Activated naive CD4-positive, alpha-beta T cell treated with anti-CD3 and anti-CD28 coated beads, Interleukin-2, amount 50 U/mL, for 24 hours (primary cell): ENCODE measurements at regions not wholly inside any gene's neighbourhood (a gene's known extent, or its start where the extent isn't known, plus 50 kb on each side); places are given as distances from the start of the nearest gene placed in this dataset.

ENCODE experiments used
- H3K27ac Mint-ChIP-seq: one replicate; pipeline ENCODE4 v1.8.0; 2021; ENCODE audit warnings: mild to moderate bottlenecking, mixed read lengths
- H3K27me3 Mint-ChIP-seq: one replicate; pipeline ENCODE4 v1.8.0; 2021; ENCODE audit warnings: mixed read lengths
- H3K36me3 Mint-ChIP-seq: one replicate; pipeline ENCODE4 v1.8.0; 2021; ENCODE audit warnings: mixed read lengths
- H3K4me1 Mint-ChIP-seq: one replicate; pipeline ENCODE4 v1.8.0; 2021; ENCODE audit warnings: mixed read lengths
- H3K4me3 Mint-ChIP-seq: one replicate; pipeline ENCODE4 v1.8.0; 2021; ENCODE audit warnings: mild to moderate bottlenecking, mixed read lengths
- H3K9me3 Mint-ChIP-seq: one replicate; pipeline ENCODE4 v1.8.0; 2021; ENCODE audit warnings: mixed read lengths

GRCh38 chr1:209402697-209403096 lies 180.8 kb upstream of the CAMK1G start:
- Mint-ChIP-seq H3K27me3 (peaks cover 2% of the 10 kb centered on the region), H3K36me3 (no peaks in the 10 kb centered on the region), H3K9me3 (no peaks in the 10 kb centered on the region), H3K27ac (no peak overlapping the region), H3K4me1 (no peaks in the 10 kb centered on the region), H3K4me3 (no peak overlapping the region)

DNA sequence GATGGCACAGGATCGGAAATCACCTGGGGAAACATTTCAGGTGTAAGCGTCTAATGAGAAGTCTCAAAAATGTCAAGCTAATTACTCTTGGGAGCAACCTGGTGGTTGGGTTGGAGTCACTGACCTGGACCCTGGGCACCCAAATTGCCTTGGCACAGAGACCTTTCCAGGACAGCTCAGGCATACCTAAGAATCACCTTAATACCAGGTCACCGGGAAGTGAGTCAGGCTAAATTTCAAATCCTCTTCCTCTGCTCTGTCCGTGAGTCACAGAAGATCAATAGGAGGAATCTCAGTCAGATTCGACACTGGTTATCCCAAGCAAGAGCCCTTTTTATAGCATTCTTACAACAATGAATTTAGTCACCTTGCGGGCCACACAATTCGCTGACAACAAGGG lies 179.6 kb upstream of the CAMK1G start:
- Mint-ChIP-seq H3K27me3 (no peaks in the 10 kb centered on the region), H3K4me1 (no peaks in the 10 kb centered on the region), H3K27ac (no peak overlapping the region), H3K4me3 (no peak overlapping the region), H3K36me3 (no peaks in the 10 kb centered on the region), H3K9me3 (no peaks in the 10 kb centered on the region)

- no peak overlapping the region for H3K27ac Mint-ChIP-seq
Measured at GRCh38 chr1:209404577-209404976, 178.9 kb upstream of the CAMK1G start.

DNA sequence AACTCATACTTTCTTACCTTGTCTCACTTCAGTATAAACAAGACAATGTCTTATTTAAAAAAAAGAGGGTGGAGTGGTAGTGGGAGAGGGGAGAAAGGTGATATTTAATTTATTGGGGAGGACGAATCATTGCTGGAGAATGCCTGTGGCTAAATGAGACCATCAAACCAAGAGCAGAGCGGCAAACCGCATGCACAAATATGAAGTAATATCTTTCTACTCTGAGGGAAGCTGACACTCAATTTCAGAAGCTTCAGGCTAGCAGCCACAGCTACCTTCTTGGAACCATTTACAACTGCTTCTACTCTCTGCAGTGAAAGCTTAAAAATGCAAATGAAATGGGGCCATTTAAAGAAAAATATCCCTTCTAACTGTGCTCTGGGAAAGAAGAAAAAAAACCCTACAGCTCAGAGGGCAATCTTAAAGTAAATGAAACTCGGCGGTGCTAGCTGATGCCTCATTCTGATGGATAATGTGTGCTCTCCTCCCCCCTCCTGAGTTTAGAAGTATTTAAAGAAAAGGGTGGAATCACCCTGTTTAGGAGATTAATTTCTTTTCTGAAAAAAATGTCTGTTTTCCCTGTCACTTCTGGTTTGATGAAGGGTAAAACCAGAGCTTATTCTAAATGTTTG lies 178.2 kb upstream of the CAMK1G start:
- Mint-ChIP-seq H3K9me3 (no peaks in the 10 kb centered on the region), H3K4me3 (no peak overlapping the region), H3K36me3 (no peaks in the 10 kb centered on the region), H3K4me1 (no peaks in the 10 kb centered on the region), H3K27me3 (peaks cover under 1% of the 10 kb centered on the region), H3K27ac (no peak overlapping the region)

More at GRCh38 chr1:209404577-209404976, 178.9 kb upstream of the CAMK1G start:
- no peaks in the 10 kb centered on the region for H3K4me1 Mint-ChIP-seq
- no peaks in the 10 kb centered on the region for H3K9me3 Mint-ChIP-seq
- no peaks in the 10 kb centered on the region for H3K27me3 Mint-ChIP-seq
- H3K4me3 Mint-ChIP-seq: no peak overlapping the region
- H3K36me3 Mint-ChIP-seq: no peaks in the 10 kb centered on the region

GRCh38 chr1:209406168-209406567 lies 177.3 kb upstream of the CAMK1G start:
- Mint-ChIP-seq H3K9me3 (no peaks in the 10 kb centered on the region), H3K27ac (no peak overlapping the region), H3K27me3 (peaks cover 5% of the 10 kb centered on the region), H3K4me1 (no peaks in the 10 kb centered on the region), H3K4me3 (no peak overlapping the region), H3K36me3 (no peaks in the 10 kb centered on the region)

DNA sequence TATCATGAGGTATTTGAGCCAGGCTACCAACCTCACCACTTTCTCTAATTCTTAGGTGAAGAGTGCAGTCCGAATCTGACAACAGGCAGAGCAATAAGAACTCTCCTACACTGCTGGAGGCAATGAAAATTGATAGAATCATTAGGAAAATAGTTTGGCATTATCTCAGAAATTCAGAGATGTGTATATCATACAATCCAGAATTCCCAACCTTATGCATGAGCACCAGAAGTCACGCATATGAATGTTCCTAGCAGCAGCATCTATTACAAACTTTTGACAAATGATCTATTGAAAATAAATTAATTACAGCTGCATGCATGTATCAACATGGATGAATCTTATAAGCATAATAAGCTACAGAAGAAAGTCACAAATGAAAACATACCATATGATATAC lies 176.9 kb upstream of the CAMK1G start:
- Mint-ChIP-seq H3K4me3 (no peak overlapping the region), H3K27me3 (peaks cover 5% of the 10 kb centered on the region), H3K9me3 (no peaks in the 10 kb centered on the region), H3K4me1 (no peaks in the 10 kb centered on the region), H3K27ac (no peak overlapping the region), H3K36me3 (no peaks in the 10 kb centered on the region)

- Mint-ChIP-seq H3K4me1 (no peaks in the 10 kb centered on the region), H3K36me3 (no peaks in the 10 kb centered on the region), H3K27me3 (peaks cover 10% of the 10 kb centered on the region), H3K27ac (no peak overlapping the region), H3K4me3 (no peak overlapping the region), H3K9me3 (no peaks in the 10 kb centered on the region)
Measured at GRCh38 chr1:209409780-209410179, 173.7 kb upstream of the CAMK1G start.

- no peaks in the 10 kb centered on the region for H3K36me3 Mint-ChIP-seq
- peaks cover 10% of the 10 kb centered on the region for H3K27me3 Mint-ChIP-seq
- H3K27ac Mint-ChIP-seq: no peak overlapping the region
Measured at GRCh38 chr1:209411491-209411929, 172.0 kb upstream of the CAMK1G start.

GRCh38 chr1:209412036-209412435 lies 171.5 kb upstream of the CAMK1G start:
- no peak overlapping the region for H3K27ac Mint-ChIP-seq
- no peaks in the 10 kb centered on the region for H3K36me3 Mint-ChIP-seq
- H3K27me3 Mint-ChIP-seq: peaks cover 10% of the 10 kb centered on the region
- no peaks in the 10 kb centered on the region for H3K9me3 Mint-ChIP-seq
- no peaks in the 10 kb centered on the region for H3K4me1 Mint-ChIP-seq
- H3K4me3 Mint-ChIP-seq: no peak overlapping the region

More at GRCh38 chr1:209411491-209411929, 172.0 kb upstream of the CAMK1G start:
- no peaks in the 10 kb centered on the region for H3K9me3 Mint-ChIP-seq
- H3K4me1 Mint-ChIP-seq: no peaks in the 10 kb centered on the region
- no peak overlapping the region for H3K4me3 Mint-ChIP-seq

- H3K4me1 Mint-ChIP-seq: no peaks in the 10 kb centered on the region
- H3K36me3 Mint-ChIP-seq: no peaks in the 10 kb centered on the region
- no peak overlapping the region for H3K4me3 Mint-ChIP-seq
- H3K27ac Mint-ChIP-seq: no peak overlapping the region
- no peaks in the 10 kb centered on the region for H3K9me3 Mint-ChIP-seq
- peaks cover 10% of the 10 kb centered on the region for H3K27me3 Mint-ChIP-seq
Measured at GRCh38 chr1:209412566-209412965, 170.9 kb upstream of the CAMK1G start.

DNA sequence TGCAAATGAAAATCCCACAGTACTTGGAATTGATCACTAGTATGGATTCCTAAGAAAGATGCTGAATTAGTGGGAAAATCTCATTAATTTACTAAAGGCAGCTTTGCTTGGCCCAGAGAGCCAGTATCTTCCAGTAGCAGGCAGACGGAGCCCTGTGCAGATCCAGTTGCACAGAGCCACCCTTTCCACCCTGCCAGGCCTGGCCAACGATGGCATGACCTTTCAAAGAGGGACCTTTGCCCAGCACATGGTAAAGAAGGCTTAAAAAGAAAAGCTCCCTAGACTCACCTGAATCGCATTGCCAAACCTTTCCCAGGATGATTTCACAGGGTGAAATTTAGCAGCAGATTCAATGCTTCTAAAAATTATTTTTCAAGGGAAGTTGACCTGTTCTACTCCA lies 170.5 kb upstream of the CAMK1G start:
- Mint-ChIP-seq H3K4me3 (no peak overlapping the region), H3K4me1 (no peaks in the 10 kb centered on the region), H3K9me3 (no peaks in the 10 kb centered on the region), H3K27me3 (peaks cover 10% of the 10 kb centered on the region), H3K27ac (no peak overlapping the region), H3K36me3 (no peaks in the 10 kb centered on the region)

DNA sequence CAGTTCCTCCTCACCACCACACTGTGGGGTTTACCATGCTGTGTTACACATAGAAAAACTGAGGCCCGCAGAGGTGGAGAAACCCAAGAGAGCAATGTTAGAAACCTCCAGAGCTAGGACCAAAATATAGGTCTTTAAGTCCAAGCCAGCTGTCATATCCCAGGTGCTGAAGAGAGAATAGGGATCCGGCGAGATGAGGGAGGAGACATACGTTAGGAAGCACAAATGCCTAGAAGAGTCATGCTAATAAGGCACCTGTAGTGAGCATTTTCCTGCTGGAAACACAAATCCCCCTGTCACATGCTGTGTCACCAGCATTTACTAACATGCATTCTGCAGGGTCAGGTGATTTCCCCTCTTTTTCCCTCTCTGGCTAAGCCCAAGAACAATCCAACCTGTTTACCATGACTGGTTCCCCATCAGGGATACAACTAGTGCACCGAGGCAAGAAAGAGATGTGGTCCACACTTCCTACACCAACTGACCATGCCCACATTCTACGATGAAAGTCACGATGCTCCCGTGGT lies 168.6 kb upstream of the CAMK1G start:
- Mint-ChIP-seq H3K36me3 (no peaks in the 10 kb centered on the region), H3K27me3 (peaks cover 10% of the 10 kb centered on the region), H3K4me3 (no peak overlapping the region), H3K27ac (no peak overlapping the region), H3K9me3 (no peaks in the 10 kb centered on the region), H3K4me1 (no peaks in the 10 kb centered on the region)

DNA sequence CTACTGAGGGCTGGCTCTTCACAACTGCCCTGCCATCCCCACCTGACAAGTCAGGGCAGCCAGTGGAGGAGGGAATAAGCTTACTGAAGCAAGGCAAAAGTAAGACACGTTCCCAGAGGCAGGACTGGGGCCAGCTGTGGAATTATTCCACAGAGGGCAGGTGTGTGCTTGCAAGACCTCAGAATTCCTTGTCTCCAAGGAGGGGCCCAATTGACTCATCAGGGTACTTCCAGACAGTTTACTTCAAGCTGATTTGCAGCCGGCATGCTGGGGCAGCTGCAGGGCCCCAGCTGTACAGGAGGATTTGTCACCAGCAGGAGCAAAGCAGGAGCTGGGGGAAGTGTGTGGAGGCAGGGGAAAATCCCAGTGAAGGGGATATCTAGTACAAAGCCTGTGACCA lies 167.5 kb upstream of the CAMK1G start:
- Mint-ChIP-seq H3K36me3 (no peaks in the 10 kb centered on the region), H3K4me1 (no peaks in the 10 kb centered on the region), H3K9me3 (no peaks in the 10 kb centered on the region), H3K27ac (no peak overlapping the region), H3K27me3 (peaks cover 5% of the 10 kb centered on the region), H3K4me3 (no peak overlapping the region)

- Mint-ChIP-seq H3K4me1 (no peaks in the 10 kb centered on the region), H3K27ac (no peak overlapping the region), H3K27me3 (peaks cover 5% of the 10 kb centered on the region), H3K4me3 (no peak overlapping the region), H3K9me3 (no peaks in the 10 kb centered on the region), H3K36me3 (no peaks in the 10 kb centered on the region)
Measured at GRCh38 chr1:209416716-209417115, 166.8 kb upstream of the CAMK1G start.

GRCh38 chr1:209417761-209418160 lies 165.8 kb upstream of the CAMK1G start:
- Mint-ChIP-seq H3K27me3 (peaks cover 2% of the 10 kb centered on the region), H3K9me3 (no peaks in the 10 kb centered on the region)

GRCh38 chr1:209420276-209420675 lies 163.2 kb upstream of the CAMK1G start:
- no peaks in the 10 kb centered on the region for H3K4me1 Mint-ChIP-seq
- H3K27me3 Mint-ChIP-seq: peaks cover 7% of the 10 kb centered on the region
- H3K36me3 Mint-ChIP-seq: no peaks in the 10 kb centered on the region
- H3K27ac Mint-ChIP-seq: no peak overlapping the region
- H3K9me3 Mint-ChIP-seq: no peaks in the 10 kb centered on the region
- no peak overlapping the region for H3K4me3 Mint-ChIP-seq

More at GRCh38 chr1:209417761-209418160, 165.8 kb upstream of the CAMK1G start:
- no peak overlapping the region for H3K27ac Mint-ChIP-seq
- H3K4me3 Mint-ChIP-seq: no peak overlapping the region
- H3K36me3 Mint-ChIP-seq: no peaks in the 10 kb centered on the region
- no peaks in the 10 kb centered on the region for H3K4me1 Mint-ChIP-seq

DNA sequence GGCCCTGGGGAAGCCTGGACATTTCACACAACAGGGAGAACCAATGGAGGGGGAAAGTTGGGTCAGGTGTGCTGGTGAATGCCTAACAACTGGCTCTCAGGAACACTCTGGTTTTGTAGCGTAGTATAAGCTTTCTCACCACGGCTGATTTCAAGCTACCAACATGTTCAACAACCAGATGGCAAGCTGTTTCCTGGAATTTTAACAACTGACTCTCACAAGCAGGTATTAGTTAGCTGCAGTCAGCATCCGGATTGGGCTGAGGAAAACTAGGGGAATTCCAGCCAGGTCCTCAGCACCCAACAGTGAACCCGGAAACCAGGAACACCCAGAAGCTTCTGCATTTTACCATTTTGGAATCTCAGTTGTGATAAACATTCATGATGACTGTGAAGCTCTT lies 162.3 kb upstream of the CAMK1G start:
- Mint-ChIP-seq H3K4me1 (no peaks in the 10 kb centered on the region), H3K4me3 (no peak overlapping the region), H3K27me3 (peaks cover 7% of the 10 kb centered on the region), H3K36me3 (no peaks in the 10 kb centered on the region), H3K9me3 (no peaks in the 10 kb centered on the region), H3K27ac (no peak overlapping the region)
